Left lung (tissue), 4 donors: ENCODE measurements at regions not wholly inside any gene's neighbourhood (a gene's known extent, or its start where the extent isn't known, plus 50 kb on each side); places are given as distances from the start of the nearest gene placed in this dataset.
"Not testable (repeated sequence)": the region's sequence is repeated elsewhere in the genome, so short reads cannot be mapped to it uniquely, and the experiment has no call there.

Experiments used
- ATAC-seq: fragments of 200-7000 bp; cut with Tn5 transposase; one replicate; pipeline ENCODE4 v1.9.1; 2020; ENCODE audit warnings: moderate library complexity
- DNase-seq, 4 donors: peaks; one replicate each; pipeline ENCODE4 v3.0.0-alpha.2; 2013 to 2020
- H3K27ac ChIP-seq, 2 donors: fragments of 200-600 bp; sonication (generic) in 1 of 2; one replicate each; pipeline versions ENCODE4 v1.5.0 to v1.8.0; 2020 to 2021
- H3K27me3 ChIP-seq, 2 donors: fragments of 200-600 bp; sonication (generic) in 1 of 2; one replicate each; pipeline versions ENCODE4 v1.5.0 to v1.8.0; 2020 to 2021
- H3K36me3 ChIP-seq, 2 donors: fragments of 200-600 bp; sonication (generic) in 1 of 2; one replicate each; pipeline versions ENCODE4 v1.5.0 to v1.8.0; 2020 to 2021
- H3K4me1 ChIP-seq, 2 donors: fragments of 200-600 bp; one replicate each; pipeline ENCODE4 v1.8.0; 2021
- H3K4me3 ChIP-seq, 2 donors: fragments of 200-600 bp; sonication (generic) in 1 of 2; one replicate each; pipeline versions ENCODE4 v1.5.0 to v1.8.0; 2020 to 2021; ENCODE audit warnings: mild to moderate bottlenecking in 1 of 2
- H3K9me3 ChIP-seq, 2 donors: fragments of 200-600 bp; sonication (generic) in 1 of 2; one replicate each; pipeline versions ENCODE4 v1.5.0 to v1.8.0; 2020 to 2021
- CTCF ChIP-seq, 2 donors: fragments of 200-600 bp; sonication (generic) in 1 of 2; IDR thresholded peaks; one replicate each; pipeline versions ENCODE4 v1.5.0 to v1.8.0; 2021; ENCODE audit warnings: antibody characterized with exemption in 2 of 2
- intact Hi-C, 2 donors: fragments of 100-400 bp; cut with DNase I; formaldehyde crosslinking; loops; one replicate each; pipeline versions ENCODE4 v1.11.2 to v1.14.2; 2022
- donor health status: DM: no; HTN: yes; CAD: no.
- donor health status: DM: no; HTN: no; CAD: no.

GRCh38 chr5:20305463-20305862 is 317.5 kb upstream of the CDH18 start:
- no peaks in the 10 kb centered on the region for H3K4me1 ChIP-seq
- H3K27me3 ChIP-seq, result no peaks in the 10 kb centered on the region
- TF ChIP-seq CTCF (IDR thresholded peaks at IDR 0.05), result no peak
- DNase-seq (peak in 1 of 4 donors; percentile 69), ATAC-seq (no peak)
- intact Hi-C loops, result no loop called here
- no peak overlapping the region for H3K4me3 ChIP-seq
- H3K9me3 ChIP-seq, result peaks cover 0 to 8% of the 10 kb centered on the region in 2 donors
- H3K36me3 ChIP-seq, result no peaks in the 10 kb centered on the region
- H3K27ac ChIP-seq, result no peak overlapping the region

- not testable (repeated sequence) for DNase-seq
Measured at GRCh38 chr5:20304570-20304969, 316.6 kb upstream of the CDH18 start.

GRCh38 chr5:20300110-20300509 is 312.1 kb upstream of the CDH18 start:
- no peak for ATAC-seq
- Histone ChIP-seq H3K27me3 (no peaks in the 10 kb centered on the region), H3K4me1 (no peaks in the 10 kb centered on the region), H3K4me3 (no peak overlapping the region), H3K36me3 (no peaks in the 10 kb centered on the region), H3K9me3 (peaks cover 0 to 11% of the 10 kb centered on the region in 2 donors), H3K27ac (no peak overlapping the region)
- no peak for TF ChIP-seq CTCF (IDR thresholded peaks at IDR 0.05)
- intact Hi-C loops, result no loop called here
- DNase-seq, result no peak

More at GRCh38 chr5:20304570-20304969, 316.6 kb upstream of the CDH18 start:
- intact Hi-C loops, ATAC-seq, H3K36me3 ChIP-seq, H3K4me1 ChIP-seq, H3K9me3 ChIP-seq, H3K27ac ChIP-seq, H3K4me3 ChIP-seq, H3K27me3 ChIP-seq: not testable (repeated sequence)

GRCh38 chr5:20294696-20295095 is 306.7 kb upstream of the CDH18 start:
- intact Hi-C loops, result no loop called here
- no peak for TF ChIP-seq CTCF (IDR thresholded peaks at IDR 0.05)
- DNase-seq (no peak), ATAC-seq (no peak)
- Histone ChIP-seq H3K27me3 (no peaks in the 10 kb centered on the region), H3K9me3 (peaks cover 0 to 11% of the 10 kb centered on the region in 2 donors), H3K36me3 (no peaks in the 10 kb centered on the region), H3K4me3 (no peak overlapping the region), H3K4me1 (no peaks in the 10 kb centered on the region), H3K27ac (no peak overlapping the region)

GRCh38 chr5:20291766-20292165 is 303.8 kb upstream of the CDH18 start:
- intact Hi-C loops, result no loop called here
- Histone ChIP-seq H3K4me1 (no peaks in the 10 kb centered on the region), H3K27ac (no peak overlapping the region), H3K9me3 (peaks cover 0 to 11% of the 10 kb centered on the region in 2 donors), H3K4me3 (no peak overlapping the region), H3K36me3 (no peaks in the 10 kb centered on the region), H3K27me3 (no peaks in the 10 kb centered on the region)
- ATAC-seq (no peak), DNase-seq (no peak)
- TF ChIP-seq CTCF (IDR thresholded peaks at IDR 0.05), result no peak

- DNase-seq, result no peak
- H3K4me1 ChIP-seq, result no peaks in the 10 kb centered on the region
- no peaks in the 10 kb centered on the region for H3K36me3 ChIP-seq
- no peaks in the 10 kb centered on the region for H3K9me3 ChIP-seq
- ATAC-seq, result no peak
- H3K27me3 ChIP-seq, result no peaks in the 10 kb centered on the region
- intact Hi-C loops, result no loop called here
- H3K4me3 ChIP-seq, result no peak overlapping the region
- no peak for TF ChIP-seq CTCF (IDR thresholded peaks at IDR 0.05)
- no peak overlapping the region for H3K27ac ChIP-seq
Measured at GRCh38 chr5:20287640-20288039, 299.6 kb upstream of the CDH18 start.
